ENCODE measurements at regions not wholly inside any gene's neighbourhood (a gene's known extent, or its start where the extent isn't known, plus 50 kb on each side); places are given as distances from the start of the nearest gene placed in this dataset.
"Not testable (repeated sequence)": the region's sequence is repeated elsewhere in the genome, so short reads cannot be mapped to it uniquely, and the experiment has no call there.

GRCh38 chr11:24153337-24153736 lies 343.5 kb upstream of the LUZP2 start:
- DNase-seq (ENCODE audit: low spot score) = no peak

GRCh38 chr11:24155792-24156191 lies 341.1 kb upstream of the LUZP2 start:
- DNase-seq (ENCODE audit: low spot score) = peak; percentile 32

- DNase-seq (ENCODE audit: low spot score) = no peak
Measured at GRCh38 chr11:24157316-24157715, 339.5 kb upstream of the LUZP2 start.

GRCh38 chr11:24161587-24161986 lies 335.3 kb upstream of the LUZP2 start:
- DNase-seq (ENCODE audit: low spot score) = no peak

GRCh38 chr11:24163146-24163545 lies 333.7 kb upstream of the LUZP2 start:
- no peak for DNase-seq (ENCODE audit: low spot score)

- no peak for DNase-seq (ENCODE audit: low spot score)
Measured at GRCh38 chr11:24163841-24164240, 333.0 kb upstream of the LUZP2 start.

- DNase-seq (ENCODE audit: low spot score) = no peak
Measured at GRCh38 chr11:24171869-24172268, 325.0 kb upstream of the LUZP2 start.

- DNase-seq (ENCODE audit: low spot score) = no peak
Measured at GRCh38 chr11:24181395-24182047, 315.3 kb upstream of the LUZP2 start.

- not testable (repeated sequence) for DNase-seq (ENCODE audit: low spot score)
Measured at GRCh38 chr11:24185535-24185934, 311.3 kb upstream of the LUZP2 start.

- no peak for DNase-seq (ENCODE audit: low spot score)
Measured at GRCh38 chr11:24196733-24197132, 300.1 kb upstream of the LUZP2 start.

- no peak for DNase-seq (ENCODE audit: low spot score)
Measured at GRCh38 chr11:24198481-24198880, 298.4 kb upstream of the LUZP2 start.

GRCh38 chr11:24199461-24199860 lies 297.4 kb upstream of the LUZP2 start:
- no peak for DNase-seq (ENCODE audit: low spot score)

GRCh38 chr11:24206030-24206429 lies 290.8 kb upstream of the LUZP2 start:
- no peak for DNase-seq (ENCODE audit: low spot score)

GRCh38 chr11:24206511-24206910 lies 290.3 kb upstream of the LUZP2 start:
- DNase-seq (ENCODE audit: low spot score) = no peak

GRCh38 chr11:24216488-24216887 lies 280.4 kb upstream of the LUZP2 start:
- DNase-seq (ENCODE audit: low spot score) = no peak

GRCh38 chr11:24217319-24217718 lies 279.5 kb upstream of the LUZP2 start:
- not testable (repeated sequence) for DNase-seq (ENCODE audit: low spot score)

GRCh38 chr11:24225501-24225900 lies 271.4 kb upstream of the LUZP2 start:
- no peak for DNase-seq (ENCODE audit: low spot score)

GRCh38 chr11:24226606-24227005 lies 270.2 kb upstream of the LUZP2 start:
- DNase-seq (ENCODE audit: low spot score) = peak; percentile 40

- DNase-seq (ENCODE audit: low spot score) = no peak
Measured at GRCh38 chr11:24233041-24233440, 263.8 kb upstream of the LUZP2 start.

- DNase-seq (ENCODE audit: low spot score) = peak; percentile 83
Measured at GRCh38 chr11:24234822-24235508, 261.9 kb upstream of the LUZP2 start.

GRCh38 chr11:24238771-24239645 lies 257.8 kb upstream of the LUZP2 start:
- DNase-seq (ENCODE audit: low spot score) = no peak

GRCh38 chr11:24239930-24240329 lies 256.9 kb upstream of the LUZP2 start:
- no peak for DNase-seq (ENCODE audit: low spot score)
